GM19099 (cell line): ENCODE measurements at regions not wholly inside any gene's neighbourhood (a gene's known extent, or its start where the extent isn't known, plus 50 kb on each side); places are given as distances from the start of the nearest gene placed in this dataset.

Experiments used
- POLR2A ChIP-seq: IDR thresholded peaks from 3 replicates; pipeline ENCODE4 v1.6.1; 2011; ENCODE audit warnings: low read depth; ENCODE audit not compliant: insufficient read length; ENCODE audit errors: extremely low read depth

DNA sequence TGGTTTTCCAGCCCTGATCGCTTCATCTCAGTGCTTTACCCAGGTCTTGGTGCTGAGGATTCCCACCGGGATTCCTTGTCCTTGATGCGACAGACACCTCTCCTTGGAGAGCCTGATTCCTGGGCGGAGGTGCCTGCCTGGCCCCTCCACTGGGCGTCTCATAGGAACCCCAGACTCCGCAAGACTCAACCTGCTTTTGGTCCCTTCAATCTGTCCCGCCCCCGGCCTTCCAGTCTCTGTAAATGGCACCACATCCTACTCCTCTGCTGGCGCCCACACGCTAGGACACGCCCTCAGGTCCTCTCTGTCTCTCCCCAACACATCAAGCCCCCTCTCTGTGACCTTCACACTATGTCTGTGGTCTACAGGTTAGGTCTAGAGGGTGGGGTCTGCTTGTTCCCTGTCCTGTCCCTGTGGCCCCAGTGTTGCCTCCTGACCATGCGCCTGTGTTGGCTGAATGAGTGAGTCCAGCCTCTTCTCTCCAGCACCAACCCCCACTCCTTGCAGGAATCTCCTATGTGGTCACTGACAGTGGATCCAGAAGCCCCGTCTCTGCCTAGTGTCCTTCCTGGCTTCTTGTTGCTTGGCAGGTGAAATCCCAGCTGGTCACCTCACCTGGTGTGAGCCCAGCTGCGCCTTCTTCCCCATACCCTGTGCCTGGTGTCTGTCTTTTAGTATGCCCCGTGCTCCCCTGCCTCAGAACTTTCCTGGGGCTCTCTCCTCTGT, 119.7 kb upstream of the C1orf174 start:
- no peak for TF ChIP-seq POLR2A

DNA sequence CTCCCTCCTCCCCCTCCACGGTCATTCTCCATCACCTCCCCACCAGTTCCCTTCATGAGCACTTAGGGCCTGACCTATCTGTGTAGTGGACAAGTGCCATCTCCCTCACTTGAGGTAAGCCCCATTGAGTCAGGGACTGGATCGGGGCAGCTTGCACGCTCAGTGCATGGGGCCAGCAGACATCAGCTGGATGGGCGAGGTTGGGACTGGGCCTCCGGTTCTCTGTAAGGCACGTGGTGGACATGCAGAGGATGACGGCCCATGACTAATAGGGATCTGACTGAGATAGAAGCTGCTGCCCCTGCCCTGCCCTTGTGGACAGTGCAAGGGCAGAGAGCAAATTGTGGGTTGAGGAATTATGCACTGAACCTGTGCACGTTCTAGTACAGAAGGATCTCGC, 120.4 kb upstream of the C1orf174 start:
- no peak for TF ChIP-seq POLR2A

DNA sequence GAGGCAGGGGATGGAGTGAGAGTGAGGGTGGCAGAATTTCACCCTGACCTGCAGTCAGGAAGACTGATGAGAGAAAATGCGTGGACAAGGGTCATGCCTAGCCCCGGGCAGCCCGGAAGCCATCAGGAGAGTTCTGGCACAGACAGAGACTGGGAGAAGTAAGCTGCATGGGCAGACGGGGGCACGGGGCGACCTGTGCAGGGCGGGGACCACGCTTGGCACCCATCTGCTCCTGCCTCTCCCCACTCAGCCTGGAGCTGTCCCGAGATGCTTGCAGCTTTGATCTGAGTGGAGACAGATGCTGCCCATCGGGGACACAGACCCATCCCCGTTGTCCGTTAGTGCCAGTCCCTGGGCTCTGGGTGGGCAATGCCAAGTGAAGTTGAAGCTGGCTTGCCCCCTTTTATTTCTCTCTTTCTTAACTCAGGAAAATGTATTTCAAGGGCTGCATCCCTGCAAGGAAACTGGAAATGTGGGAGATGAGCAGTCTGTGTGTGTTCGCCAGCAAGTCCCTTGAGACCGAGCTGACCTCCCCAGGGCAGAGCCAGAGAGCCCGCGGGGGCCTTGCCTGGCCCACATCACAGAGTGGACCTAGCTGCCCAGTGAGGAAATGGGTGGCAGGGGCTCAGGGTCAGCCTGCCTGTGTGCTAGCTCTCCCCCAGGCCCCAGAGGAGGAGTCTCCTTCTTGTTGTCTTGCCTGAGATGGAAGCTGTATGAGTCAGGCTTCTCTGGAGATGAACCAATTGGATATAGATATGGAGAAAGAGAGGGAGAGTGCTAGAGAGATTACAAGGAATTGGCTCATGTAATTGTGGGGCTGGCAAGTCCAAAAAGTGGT, 121.3 kb upstream of the C1orf174 start:
- TF ChIP-seq POLR2A = no peak

DNA sequence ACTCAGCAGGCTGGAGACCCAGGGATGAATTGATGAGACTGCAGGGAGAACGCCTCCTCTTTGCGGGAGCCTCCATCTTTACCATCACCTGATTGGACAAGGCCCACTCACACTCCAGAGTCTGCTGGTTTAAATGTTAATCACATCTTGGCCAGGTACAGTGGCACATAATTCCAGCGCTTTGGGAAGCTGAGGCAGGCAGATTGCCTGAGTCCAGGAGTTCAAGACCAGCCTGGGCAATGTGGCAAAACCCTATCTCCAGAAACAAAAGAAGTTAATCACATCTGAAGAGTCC, 121.8 kb upstream of the C1orf174 start:
- no peak for TF ChIP-seq POLR2A

DNA sequence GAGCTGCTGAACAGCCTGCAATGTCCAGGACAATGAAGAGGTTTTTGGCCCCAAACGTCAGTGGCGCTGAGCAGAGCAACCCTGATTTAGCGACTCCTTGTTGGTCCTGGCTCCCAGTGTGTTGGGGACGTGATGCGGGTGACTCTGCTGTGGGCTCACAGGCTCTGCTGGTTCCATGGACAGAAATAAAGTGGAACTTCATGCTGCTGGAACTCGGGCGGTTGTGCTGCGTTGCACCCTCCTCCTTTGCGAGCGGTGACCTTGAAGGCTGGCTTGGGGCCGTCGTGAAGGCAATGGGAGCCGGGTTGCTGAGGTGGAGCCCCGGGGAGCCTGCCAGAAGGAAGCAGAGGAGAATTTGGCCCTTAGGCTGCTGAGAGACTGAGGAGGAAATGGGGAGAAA, 122.6 kb upstream of the C1orf174 start:
- no peak for TF ChIP-seq POLR2A

DNA sequence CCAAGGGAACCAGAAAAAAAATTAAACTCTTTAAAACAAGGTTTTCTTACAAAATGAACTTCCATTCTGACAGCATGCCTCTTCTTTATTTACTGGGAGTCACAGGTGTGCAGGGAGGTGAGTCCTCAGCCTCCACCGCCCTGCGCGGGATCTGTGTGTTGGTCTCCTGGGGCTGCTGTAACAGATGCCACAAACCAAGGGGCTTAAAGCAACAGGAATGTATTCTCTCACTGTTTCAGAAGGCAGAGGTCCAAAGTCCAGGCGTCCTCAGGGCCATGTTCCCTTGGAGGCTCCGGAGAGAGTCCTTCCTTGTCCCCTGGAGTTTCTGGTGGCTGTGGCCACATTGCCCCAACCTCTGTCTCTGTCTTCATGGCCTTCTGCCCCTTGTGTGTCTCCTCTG, 123.6 kb upstream of the C1orf174 start:
- TF ChIP-seq POLR2A = no peak

DNA sequence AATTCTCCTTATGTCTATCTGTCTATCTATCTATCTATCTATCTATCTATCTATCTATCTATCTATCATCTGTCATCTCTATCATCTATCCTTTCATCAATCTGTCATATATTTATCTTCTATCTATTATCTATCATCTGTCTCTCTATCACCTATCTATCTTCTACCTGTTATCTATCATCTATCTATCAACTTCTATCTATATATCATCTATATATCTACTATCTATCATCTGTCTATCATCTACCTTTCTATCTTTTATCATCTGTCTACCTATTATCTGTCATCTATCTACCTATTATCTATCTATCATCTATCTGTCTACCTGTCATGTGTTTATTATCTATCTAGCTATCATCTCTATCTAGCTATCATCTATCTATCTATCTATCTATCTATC, 124.7 kb upstream of the C1orf174 start:
- no peak for TF ChIP-seq POLR2A

DNA sequence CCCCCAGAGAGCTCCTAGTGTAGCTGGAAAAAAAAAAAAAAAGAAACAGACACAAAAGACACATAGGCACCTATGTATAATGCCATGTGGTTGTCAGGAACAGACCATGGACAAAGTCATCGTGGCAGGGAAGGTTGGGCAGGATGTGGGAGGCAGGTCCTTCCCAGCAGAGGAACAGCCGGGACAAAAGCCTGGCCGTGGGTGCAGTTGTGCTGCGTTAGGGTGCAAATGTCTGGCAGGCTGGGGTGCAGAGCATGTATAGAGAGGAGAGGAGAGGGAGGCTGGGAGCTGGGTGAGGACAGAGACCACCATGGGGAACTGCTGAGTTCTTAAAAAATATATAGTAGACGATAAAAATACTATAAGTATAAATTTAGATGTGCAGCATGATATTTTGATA, 125.7 kb upstream of the C1orf174 start:
- TF ChIP-seq POLR2A = no peak

DNA sequence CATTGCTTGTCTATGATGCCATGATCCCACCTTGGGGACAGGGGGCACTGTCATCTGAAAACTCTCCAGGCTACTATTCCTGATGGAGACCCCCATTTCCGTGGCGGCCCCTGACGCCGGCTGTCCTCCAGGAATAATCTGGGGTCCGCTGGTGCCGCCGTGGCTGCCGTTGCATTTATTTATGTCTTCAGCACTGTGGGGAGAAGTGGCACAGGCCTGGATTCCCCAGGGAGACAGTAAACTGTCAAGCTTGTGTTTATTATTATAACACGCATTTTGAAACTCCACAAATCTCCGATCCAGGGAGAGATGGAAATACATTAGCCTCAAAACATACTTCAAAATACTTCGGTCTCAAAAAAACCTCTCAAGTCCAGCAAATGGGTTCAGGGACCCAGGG, 126.9 kb upstream of the C1orf174 start:
- TF ChIP-seq POLR2A = no peak

DNA sequence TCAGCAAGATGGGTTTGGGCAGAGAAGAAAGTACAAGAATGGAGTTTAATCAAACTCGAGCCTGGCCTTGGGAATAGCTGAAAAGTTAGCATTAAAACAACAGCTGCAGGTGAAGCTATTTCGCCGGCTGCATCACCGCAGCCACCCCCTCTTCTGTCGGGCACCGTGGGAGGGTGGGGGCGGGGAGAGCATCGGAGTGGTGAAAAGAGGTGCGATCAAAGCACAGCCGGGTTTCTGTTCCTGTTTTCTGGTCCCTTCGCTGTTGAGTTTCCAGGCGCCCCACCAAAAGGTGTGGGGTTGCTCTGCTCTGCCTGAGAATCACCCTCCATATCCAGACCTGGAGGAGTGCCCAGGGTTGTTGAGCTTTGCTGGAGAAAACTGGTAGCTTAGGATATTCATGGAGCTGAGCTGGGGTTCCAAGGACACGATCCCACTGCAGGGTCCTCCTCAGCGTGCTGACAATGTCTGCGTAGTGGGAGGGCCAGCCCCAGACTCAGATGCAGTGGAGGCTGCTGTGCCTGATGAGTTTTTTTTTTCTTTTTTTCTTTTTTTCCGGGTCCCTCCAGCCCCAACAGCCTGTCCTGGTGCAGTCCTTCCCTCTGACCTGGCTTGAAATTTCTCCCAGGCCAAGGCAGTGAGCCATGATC, 127.5 kb upstream of the C1orf174 start:
- TF ChIP-seq POLR2A = no peak

DNA sequence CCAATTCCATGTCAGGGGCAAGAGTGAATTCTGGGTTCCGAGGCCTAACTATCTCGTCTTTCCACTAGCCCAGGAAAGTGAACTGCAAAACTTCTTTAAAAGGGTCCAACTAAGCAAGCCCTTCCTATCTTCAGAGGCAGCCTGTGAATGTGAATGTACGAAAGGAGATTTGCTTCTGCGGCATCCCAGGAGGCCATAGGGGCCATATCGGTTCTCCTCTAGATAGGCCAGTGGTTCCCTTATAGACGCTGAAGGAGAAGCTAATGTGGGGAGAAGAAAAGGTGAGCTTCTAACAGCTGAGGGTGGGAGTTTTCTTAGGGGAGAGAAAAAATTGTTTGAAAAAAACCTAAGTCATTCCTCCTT, 128.0 kb upstream of the C1orf174 start:
- no peak for TF ChIP-seq POLR2A

DNA sequence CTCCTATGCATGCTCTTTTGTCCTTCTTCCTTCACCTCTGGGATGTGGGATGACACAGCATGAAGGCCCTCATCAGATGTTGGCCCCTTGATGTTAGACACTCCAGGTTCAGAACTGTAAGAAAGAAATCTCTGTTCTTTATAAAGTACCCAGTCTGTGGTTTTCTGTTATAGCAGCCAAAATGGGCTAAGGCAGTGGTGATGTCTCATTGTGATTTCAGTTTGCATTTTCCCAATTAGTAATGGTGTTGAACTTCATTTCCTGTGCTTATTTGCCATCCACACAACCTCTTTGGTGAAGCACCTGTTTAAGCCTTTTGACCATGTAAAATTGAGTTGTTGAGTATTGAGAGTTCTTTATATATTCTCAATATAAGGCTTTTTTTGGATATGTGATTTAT, 129.3 kb upstream of the C1orf174 start:
- TF ChIP-seq POLR2A = no peak

DNA sequence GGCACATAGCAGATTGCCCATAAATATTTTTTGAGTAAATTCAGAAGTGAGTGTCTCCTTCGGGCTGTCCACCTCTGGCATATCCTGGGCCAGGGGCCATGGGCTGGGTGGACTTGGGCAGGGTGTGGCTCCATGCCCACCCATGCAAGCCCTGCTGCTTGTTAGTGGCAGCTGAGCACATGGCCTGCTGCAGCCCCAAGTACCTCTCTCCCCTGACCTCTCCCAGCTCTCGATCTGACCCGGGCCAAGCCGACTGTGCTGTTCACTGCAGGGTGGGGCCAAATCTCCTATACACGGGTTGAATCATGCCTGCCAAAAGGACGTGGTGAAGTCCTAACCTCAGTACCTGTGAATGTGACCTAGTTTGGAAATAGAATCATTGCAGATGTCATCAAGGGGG, 132.5 kb upstream of the C1orf174 start:
- no peak for TF ChIP-seq POLR2A

DNA sequence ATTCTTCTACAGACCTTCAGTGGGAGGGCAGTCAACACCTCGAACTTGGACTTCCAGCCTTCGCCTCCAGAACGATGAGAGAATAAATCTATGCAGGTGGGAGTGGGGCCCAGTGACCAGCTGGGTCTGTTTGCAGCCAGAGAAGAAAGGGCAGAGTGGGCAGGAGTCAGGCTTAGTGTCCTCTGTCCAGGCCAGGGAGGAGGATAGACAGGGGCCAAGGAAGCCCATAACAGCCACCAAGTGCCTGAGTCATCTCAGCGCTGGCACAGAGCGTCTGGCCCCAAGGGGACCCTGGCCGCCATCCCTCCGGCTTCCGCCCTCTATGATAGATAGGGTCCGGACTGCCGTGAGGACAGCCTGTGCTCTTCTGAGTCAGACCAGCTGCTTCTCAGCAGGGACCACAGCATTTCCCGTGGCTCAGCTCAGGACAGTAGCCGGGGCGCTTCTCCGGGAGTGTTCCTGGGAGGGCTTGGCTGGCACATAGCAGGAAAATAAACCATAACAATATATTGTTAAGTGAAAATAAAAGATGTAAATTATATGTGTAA, 133.1 kb upstream of the C1orf174 start:
- TF ChIP-seq POLR2A = no peak

DNA sequence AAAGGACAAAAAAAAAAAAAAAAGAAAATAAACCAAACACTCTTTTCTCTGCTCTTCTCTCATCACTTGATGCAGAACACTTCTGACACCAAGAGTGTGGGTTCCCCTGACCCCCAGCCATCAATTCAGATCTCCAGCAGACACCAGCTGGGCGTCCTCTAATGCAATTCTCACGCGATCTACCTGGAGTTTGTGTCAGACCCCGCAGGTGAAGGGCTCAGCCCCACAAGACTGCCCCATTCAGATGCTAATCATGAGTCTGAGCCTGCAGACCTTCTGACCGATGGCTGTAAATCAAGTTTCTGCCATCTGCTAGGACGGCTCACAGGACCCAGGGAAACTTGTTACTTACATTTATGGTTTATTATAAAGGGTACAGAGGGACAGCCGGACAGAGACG, 133.6 kb upstream of the C1orf174 start:
- TF ChIP-seq POLR2A = no peak
